GM21390 (cell line): ENCODE measurements at regions not wholly inside any gene's neighbourhood (a gene's known extent, or its start where the extent isn't known, plus 50 kb on each side); places are given as distances from the start of the nearest gene placed in this dataset.
A peak's percentile ranks its signal among the peaks of the same experiment; 100 is the strongest.
"Not testable (repeated sequence)": the region's sequence is repeated elsewhere in the genome, so short reads cannot be mapped to it uniquely, and the experiment has no call there.

ENCODE experiments used
- ATAC-seq: cut with Tn5 transposase; IDR thresholded peaks from one replicate; pipeline ENCODE4 v1.9.1; 2021; ENCODE audit not compliant: unreplicated experiment

DNA sequence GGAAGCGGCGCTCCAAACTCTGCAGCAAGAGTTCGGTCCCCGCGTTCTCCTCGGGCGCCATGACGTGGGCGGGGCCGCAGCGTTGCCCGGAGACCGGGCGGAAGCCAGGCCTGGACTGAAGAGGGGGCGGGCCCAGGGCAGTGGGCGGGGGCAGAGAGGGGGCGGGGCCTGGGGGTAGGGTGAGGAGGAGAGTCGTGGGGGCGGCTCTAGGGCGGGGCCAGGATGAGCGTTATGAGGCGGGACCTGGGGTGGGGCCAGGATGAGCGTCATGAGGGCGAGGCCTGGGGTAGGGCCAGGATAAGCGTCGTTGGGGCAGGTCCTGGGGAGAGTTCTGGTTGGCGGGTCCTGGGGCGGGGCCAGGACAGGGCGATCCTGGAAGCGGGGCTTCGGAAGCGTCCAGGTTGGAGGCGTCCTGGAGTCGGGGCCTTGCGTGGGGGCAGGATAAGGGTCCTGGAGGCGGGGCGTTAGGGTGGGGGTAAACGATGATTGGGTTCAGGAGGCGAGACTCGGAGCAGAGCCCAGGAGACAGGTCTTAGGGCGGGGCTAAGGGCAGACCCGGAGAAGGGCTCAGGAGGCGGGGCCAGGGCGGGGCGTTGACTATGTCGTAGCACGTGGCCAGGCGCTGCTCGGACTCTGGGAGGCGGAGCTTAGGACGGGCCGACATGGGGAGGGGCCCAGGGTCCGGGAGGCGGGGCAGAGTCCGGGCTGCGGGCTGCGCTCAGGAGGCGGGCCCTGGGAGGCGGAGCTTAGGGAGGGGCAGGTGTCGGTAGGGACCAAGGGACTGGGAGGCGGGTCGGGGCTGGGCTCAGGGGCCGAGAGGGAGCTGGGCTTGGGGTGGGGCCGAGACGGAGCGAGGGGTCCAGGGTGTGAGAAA lies 131.1 kb upstream of the ALDH3B2 start:
- ATAC-seq: peak; percentile 48

DNA sequence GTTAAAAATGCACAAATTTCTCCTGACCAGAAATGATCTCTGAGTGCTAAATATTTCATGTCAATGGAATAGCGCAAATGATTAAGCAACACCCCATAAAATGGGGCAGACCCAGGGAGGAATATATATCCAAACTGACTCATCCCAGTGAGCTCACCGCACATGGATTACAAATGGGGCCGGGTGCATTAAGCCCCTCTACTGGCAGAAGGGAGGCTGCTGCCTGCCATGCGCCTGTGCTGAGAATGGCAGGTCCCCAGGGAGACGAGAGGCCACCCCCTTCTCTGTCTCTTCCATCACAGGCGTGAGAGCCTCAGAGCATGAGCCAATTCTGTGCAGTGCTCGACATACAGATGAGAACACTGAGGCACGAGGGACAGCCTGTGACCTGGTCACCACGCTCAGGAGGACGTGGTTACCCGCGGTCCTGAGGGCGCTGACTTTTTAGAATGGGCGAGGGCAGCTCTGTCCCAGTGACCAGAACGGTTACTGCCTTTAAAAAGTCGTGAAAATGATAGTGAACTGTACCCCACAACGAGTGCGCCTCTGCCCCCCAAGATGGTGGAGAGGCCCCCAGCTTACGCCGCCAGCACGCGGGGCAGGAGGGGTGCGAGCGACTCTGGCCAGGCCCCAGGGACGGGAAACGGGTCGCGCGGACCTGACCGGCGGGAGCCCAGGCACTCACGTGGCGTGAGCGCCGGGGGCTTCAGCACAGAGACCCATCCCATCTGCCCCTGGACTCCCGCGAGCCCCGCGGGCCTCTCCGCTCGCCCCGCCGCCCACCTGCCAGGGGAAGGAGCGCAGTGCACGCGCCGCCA lies 130.2 kb upstream of the ALDH3B2 start:
- not testable (repeated sequence) for ATAC-seq

DNA sequence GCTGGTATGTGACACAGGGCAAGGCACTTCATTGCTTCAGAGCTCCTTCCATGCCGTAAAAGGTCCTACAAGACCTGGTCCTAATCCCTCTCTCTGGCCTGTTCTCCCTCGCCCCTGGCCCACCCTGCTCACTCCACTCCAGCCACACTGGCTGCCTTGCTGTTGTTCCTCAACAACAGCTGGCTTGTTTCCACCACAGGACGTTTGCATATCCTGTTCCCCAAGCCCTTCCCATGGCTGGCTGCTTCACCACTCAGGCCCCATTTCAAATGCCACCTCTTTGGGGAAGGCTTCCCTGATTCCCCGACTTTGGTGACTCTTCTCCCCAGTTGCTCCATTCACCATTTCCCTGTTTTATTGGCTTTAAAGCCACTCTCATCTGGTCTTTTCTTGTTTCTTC lies 129.1 kb upstream of the ALDH3B2 start:
- not testable (repeated sequence) for ATAC-seq

DNA sequence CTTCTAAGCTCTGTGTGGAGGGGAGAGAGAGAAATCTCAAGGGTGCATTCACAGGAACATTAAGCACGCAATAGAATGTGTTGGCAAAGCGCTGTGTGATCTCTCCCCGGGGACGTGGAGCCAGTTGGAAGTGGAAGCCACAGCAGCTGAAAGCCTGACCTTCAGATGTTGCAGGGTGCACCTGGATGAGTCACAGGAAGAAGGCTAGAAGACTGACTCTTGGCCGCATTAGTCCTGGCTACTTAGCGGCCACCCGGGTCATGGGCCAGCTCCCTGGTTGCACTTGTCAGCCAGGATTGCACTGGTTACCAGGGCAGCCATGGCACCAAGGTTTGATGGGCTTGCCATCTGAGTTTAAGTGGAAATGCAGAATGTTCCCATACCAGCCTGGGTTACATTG lies 128.6 kb upstream of the ALDH3B2 start:
- ATAC-seq: not testable (repeated sequence)

DNA sequence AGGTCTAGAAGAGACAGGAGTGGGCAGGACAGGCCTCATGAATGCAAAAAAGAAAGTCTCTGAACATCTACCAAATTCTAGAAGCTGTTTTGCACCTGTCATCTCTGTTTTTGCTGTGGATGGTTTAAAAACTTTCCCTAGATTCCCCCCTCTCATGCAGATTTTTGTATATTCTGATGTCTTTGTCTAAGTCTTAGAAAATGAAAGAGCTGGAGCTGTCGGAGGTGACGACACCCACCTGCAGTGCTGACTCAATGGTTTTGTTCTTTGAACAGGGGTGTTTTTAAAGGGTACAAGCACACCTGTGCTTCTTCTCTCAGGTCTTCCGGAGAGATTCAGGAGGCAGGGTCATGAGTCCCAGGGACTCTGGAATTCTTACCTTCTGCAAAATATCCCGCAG lies 128.2 kb upstream of the ALDH3B2 start:
- not testable (repeated sequence) for ATAC-seq

DNA sequence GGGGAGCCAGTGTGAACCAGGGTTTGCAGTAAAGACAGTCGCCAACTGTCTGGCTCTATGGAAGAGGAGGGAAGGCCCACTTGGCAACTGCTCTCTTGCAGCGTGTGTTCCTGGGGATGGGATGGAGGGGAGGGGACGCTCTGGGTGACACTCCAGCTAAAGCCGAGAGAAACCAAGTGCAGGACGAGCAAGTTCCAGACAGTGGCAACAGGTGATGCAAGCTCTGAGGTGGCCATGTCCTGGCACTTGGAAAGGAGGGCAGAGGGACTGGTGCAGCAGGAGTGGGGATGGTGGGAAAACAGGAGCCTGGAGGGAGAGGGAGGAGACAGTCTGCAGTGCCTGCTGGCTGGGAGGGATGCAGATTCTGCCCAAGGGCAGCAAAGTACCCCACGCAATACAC lies 127.0 kb upstream of the ALDH3B2 start:
- not testable (repeated sequence) for ATAC-seq

DNA sequence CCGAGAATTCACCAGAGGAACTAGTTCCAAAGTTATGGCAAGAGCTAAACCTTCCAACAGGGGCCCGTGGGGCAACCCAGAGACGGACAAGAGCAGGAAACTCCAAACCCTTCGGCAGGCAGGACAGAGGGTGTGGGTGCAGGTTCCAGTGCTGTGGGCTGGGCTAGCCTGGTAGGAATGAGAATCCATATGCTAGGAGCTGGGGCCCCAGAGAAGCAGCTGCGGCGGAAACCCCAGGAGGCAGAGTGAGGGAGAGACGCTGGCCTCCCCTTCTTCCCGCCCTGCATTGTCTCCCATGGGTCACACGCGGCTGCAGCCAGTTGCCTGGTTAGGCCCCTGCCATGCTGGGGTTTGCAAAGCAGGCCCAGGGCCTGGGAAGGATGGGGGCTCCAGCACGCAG lies 126.2 kb upstream of the ALDH3B2 start:
- ATAC-seq: not testable (repeated sequence)

DNA sequence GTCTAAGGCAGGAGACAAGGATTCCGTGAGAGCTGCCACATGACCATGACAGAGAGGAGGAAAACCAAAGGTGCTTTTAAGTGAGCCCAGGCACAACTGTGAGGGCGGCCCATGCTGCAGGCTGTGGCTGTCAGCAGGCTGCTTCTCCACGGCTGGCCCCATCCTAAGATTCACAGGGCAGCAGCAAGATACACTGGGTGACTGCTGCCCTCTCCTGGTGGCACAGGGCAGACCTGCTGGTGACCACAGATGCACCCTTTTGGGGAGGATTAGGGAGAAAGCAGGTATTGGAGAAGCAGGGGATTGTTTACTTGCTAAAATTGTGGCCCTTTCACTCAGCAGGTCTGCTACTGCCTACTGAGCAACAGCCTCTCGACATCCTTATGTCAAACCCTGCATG lies 125.4 kb upstream of the ALDH3B2 start:
- ATAC-seq: not testable (repeated sequence)

DNA sequence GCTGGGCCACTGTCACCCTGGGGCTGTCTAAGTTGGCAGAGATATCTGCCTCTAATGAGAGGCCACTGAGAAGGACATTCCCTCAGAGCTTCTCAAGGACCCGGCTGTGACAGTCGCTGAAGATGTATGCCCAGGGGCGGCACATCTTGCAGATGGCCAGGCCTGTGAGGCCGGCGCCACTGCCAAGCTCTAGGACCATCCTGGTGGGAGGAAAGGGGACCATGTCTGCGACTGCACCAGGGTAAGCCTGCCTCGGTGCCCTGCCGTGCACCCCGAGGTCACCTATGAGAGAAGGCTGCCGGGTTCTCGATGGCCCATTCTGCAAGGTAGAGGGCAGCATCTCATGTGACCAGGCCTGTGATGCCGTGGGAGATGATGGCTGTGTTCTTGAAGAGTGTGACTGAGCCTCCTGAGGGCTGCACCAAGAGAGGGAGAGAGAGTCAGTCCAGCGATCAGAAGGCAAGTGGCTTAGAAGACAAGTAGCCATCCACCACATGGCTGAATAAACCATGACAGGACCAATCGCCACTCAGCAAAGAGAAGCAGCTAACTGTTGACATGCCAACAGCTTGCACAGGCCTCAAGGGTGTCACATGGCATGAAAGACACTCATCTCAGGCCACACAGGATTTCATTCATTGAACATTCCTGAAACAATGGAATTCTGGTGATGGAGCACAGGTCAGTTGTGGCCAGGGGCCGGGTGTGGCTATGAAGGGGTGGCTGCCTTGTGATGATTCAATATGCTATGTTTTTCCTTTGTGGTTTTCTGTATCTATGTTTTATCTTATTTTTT lies 123.5 kb upstream of the ALDH3B2 start:
- ATAC-seq: not testable (repeated sequence)

DNA sequence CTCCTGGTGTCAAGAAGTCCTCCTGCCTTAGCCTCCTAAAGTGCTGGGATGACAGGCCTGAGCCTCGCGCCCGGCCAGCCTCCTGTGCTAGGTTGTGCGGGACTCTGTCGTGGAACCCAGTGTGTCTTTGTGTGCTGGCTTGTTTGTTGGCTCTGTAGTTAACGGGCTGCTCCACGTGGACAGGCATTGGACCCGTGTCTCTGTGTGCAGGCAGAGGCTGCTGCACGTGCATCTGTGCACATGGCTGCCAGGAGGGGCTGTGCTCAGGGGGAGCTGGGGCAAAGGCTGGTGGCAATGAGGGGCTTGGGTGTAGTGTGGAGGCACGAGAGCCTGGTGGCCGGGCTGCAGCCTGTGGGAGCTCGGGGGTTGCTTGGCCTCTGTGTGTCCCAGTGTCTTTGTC lies 121.3 kb upstream of the ALDH3B2 start:
- ATAC-seq: no peak

DNA sequence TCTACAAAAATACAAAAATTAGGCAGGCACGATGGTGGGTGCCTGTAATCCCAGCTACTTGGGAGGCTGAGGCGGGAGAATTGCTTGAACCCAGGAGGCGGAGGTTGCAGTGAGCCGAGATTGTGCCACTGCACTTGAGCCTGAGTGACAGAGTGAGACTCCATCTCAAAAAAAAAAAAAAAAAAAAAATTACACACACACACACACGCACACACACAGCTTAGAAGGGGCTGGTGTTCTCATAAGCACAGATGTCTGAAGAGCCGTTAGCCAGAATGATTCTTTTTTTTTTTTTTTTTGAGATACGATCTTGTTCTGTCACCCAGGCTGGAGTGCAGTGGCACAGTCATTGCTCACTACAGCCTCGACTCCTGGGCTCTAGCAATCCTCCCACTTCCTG lies 119.3 kb upstream of the ALDH3B2 start:
- ATAC-seq: not testable (repeated sequence)

DNA sequence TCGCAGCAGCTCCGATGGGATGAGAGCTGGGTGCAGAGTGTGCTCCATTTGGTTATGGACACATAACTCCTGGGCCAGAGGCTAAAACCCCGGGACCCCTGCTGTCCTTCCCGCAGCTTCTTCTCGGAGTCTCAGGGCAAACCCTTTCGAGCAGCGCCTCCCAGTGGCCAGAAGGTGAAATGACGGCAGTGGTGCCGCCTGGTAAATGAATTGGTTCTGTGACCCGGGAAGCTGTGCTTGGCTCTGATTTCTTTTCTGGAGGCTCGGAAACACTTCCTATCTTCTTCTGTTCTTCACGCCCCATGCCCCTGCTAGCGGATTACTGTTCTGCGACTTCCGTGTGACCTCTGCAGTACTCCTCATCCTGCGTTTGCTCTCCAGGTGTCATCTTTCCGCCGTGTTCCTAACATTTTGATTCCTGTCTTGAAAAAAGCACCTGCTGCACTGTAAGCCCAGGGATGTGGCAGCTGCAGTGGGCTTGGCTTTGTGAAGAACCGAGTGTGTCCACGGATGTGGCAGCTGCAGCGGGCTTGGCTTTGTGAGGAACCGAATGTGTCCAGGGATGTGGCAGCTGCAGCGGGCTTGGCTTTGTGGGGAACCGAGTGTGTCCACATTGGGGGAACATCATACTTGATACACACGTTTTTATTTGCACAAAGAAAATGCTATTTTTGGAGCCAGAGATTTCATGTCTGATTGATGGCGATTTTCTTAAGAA lies 118.0 kb upstream of the ALDH3B2 start:
- not testable (repeated sequence) for ATAC-seq

DNA sequence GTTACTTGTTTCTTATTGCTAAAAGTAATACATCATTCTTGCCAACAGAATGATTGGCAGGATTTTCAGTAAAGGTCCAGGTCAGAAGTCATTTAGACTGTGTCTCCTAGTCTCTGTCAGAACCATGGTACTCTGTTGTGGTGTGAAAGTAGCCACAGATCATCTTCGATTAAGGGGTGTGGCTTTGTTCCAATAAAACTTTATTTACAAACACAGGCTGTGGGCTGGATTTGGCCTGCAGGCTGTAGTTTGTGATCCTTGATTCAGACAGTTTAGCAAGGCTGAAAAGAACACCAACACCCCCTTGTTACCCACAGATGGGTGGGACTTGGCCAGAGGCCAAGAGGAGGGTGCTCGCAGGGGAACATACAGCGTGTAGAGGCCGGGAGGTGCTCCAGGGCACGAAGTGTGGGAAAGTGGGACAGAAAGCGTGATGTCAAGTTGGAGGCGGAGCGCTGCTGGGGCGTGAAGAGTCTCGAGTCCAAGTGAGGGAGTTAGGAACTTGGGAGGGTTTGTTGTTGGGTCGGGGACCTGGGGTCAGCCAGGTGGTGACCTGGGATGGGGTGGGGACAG lies 117.3 kb upstream of the ALDH3B2 start:
- ATAC-seq: not testable (repeated sequence)

DNA sequence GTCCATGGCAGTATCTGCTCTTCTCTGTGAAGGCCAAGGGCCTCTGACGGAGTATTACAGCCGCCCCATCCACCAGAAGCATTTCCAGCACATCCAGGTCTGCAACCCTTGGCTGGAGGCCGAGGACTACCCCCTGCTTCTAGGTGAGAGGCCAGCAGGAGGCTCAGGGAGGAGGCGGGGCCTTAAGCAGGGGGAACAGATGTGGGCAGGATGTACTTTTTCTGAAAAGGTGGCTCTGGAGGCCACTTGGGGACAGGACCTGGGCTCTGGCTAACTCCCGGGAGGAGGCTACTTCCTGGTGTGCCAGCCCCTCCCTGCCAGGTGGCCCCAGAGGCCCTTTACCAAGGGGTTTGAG lies 113.9 kb upstream of the ALDH3B2 start:
- ATAC-seq: not testable (repeated sequence)

DNA sequence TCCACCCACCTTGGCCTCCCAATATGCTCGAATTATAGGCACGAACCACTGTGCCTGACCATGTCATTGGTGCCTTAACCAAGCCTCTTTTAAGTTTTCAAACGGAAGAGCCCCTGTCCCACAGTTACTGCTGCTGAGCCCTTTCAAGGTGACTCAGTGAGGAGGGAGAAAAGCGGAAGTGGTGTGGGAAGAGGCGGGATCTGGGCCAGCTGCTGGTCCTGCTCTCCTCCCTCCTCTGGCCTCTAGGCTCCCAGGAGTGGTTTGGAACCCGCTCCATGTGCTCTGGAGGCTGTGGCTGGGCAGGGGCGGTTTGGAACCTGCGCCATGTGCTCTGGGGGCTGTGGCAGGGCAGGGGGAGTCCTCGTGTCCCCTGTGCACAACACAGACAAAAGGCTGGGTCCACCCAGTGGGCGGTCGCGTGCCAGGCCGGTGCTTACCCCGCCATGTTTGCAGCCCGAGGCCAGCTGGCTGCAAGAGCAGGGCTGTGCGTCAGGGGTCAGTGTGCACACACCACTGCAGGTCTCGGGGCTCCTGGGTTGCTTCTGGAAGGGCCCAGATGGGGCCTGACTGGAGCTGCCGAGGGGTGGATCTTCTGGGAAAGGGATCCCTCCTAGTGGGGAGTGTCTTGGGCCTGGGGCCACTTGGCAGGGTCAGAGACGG lies 113.4 kb upstream of the ALDH3B2 start:
- not testable (repeated sequence) for ATAC-seq

DNA sequence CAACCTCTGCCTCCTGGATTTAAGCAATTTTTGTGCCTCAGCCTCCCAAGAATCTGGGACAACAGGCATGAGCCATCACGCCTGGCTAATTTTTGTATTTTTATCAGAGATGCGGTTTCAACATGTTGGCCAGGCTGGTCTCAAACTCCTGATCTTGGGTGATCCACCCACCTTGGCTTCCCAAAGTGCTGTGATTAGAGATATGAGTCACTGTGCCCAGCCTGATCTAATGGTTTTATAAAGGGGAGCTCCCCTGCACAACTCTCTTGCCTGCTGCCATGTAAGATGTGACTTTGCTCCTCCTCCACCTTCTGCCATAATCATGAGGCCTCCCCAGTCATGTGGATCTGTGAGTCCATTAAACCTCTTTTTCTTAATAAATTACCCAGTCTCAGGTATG lies 107.5 kb upstream of the ALDH3B2 start:
- not testable (repeated sequence) for ATAC-seq

DNA sequence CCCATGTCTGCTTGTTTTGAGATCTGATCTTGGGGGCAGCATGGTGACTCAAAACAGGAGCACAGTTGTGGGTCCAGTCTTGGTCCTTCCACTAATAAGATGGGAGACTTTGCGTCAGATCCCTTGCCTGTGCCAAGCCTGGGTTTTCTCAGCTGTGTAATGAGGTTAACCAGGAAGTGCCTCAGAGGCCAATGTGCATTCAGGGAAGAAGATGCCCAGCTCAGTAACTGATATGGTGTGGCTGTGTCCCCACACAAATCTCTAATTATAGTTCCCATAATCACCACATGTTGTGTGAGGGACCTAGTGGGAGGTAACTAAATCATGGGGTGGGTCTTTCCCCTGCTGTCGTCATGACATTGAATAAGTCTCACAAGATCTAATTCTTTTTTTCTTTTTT lies 107.1 kb upstream of the ALDH3B2 start:
- not testable (repeated sequence) for ATAC-seq

DNA sequence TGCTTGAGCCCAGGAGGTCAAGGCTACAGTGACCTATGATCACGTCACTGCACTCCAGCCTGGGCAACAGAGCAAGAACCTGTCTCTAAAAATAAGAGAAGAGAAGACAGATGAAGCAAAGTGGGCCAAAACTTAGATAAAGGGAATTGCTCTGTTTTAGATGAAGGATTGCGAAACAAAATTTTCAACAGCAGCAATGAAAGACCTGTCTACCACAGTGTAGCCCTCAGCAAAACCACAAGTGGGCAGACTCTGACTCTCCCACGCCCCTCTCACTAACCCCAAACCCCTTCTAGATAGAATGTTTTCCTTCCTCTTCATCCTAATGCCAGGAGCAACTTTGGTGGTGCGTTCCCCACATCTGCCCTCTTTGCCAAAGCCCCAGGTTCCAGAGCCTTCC lies 105.6 kb upstream of the ALDH3B2 start:
- ATAC-seq: no peak

DNA sequence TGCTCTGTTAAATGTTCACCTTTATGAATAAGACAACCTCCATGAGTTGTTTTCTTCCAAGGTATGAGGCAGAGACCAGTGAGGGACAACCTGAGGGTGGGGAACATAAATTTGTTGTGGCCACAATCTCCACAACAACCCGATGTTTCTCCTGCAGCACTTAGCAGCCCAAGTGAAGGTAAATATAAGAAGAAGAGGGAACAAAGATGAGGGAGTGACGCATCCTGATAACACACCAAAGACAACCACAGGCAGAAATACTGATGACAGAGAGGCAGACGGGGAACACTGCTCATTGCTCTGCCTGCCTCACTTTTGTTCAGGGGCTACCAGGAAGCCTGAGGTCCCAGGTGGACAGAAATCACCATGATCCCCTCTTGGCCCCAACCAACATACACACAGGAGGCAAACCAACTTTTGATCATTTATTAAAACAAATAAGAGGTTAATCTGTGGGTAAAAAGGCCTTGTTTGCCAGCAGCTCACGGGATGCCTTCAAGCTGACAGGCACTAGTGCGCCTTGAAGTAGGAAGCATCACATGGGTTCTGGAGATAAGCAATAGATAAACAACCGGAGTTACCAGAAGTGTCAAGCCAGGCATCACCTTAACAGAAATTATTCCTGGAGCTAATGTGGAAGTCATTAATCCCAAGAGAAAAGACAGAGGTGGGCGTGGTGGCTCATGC lies 104.9 kb upstream of the ALDH3B2 start:
- ATAC-seq: not testable (repeated sequence)
